ENCODE measurements at regions not wholly inside any gene's neighbourhood (a gene's known extent, or its start where the extent isn't known, plus 50 kb on each side); places are given as distances from the start of the nearest gene placed in this dataset.

GRCh38 chr4:132998585-132999230 lies 150.4 kb upstream of the PCDH10 start:
- H3K27me3 ChIP-seq (ENCODE audit: control insufficient read depth, insufficient read depth, low read length): no peaks in the 10 kb centered on the region
- POLR2A ChIA-PET: no interaction called here

GRCh38 chr4:133000012-133000411 lies 149.1 kb upstream of the PCDH10 start:
- no peak overlapping the region for H3K4me3 ChIP-seq (ENCODE audit: low read depth, low read length)
- no peak for DNase-seq (ENCODE audit: low read depth)
- ChIA-PET POLR2A (no interaction called here), CTCF (no interaction called here)
- TF ChIP-seq CTCF (IDR thresholded peaks at IDR 0.05; ENCODE audit: insufficient read depth, low read depth, low read length): no peak
- no peaks in the 10 kb centered on the region for H3K27me3 ChIP-seq (ENCODE audit: control insufficient read depth, insufficient read depth, low read length)
- H3K36me3 ChIP-seq (ENCODE audit: control insufficient read depth, insufficient read depth, low read length): no peaks in the 10 kb centered on the region

More at GRCh38 chr4:132998585-132999230, 150.4 kb upstream of the PCDH10 start:
- H3K36me3 ChIP-seq (ENCODE audit: control insufficient read depth, insufficient read depth, low read length): no peaks in the 10 kb centered on the region
- no peak overlapping the region for H3K4me3 ChIP-seq (ENCODE audit: low read depth, low read length)
- TF ChIP-seq CTCF (IDR thresholded peaks at IDR 0.05; ENCODE audit: insufficient read depth, low read depth, low read length): no peak
- DNase-seq (ENCODE audit: low read depth): no peak
- CTCF ChIA-PET: no interaction called here

GRCh38 chr4:133003169-133003568 lies 145.9 kb upstream of the PCDH10 start:
- no peak for TF ChIP-seq CTCF (IDR thresholded peaks at IDR 0.05; ENCODE audit: insufficient read depth, low read depth, low read length)
- no peak for DNase-seq (ENCODE audit: low read depth)
- Histone ChIP-seq H3K36me3 (ENCODE audit: control insufficient read depth, insufficient read depth, low read length) (no peaks in the 10 kb centered on the region), H3K27me3 (ENCODE audit: control insufficient read depth, insufficient read depth, low read length) (no peaks in the 10 kb centered on the region), H3K4me3 (ENCODE audit: low read depth, low read length) (no peak overlapping the region)
- ChIA-PET POLR2A (no interaction called here), CTCF (no interaction called here)

- H3K4me3 ChIP-seq (ENCODE audit: low read depth, low read length): no peak overlapping the region
- TF ChIP-seq CTCF (IDR thresholded peaks at IDR 0.05; ENCODE audit: insufficient read depth, low read depth, low read length): no peak
- DNase-seq (ENCODE audit: low read depth): no peak
- H3K36me3 ChIP-seq (ENCODE audit: control insufficient read depth, insufficient read depth, low read length): no peaks in the 10 kb centered on the region
- ChIA-PET POLR2A (no interaction called here), CTCF (no interaction called here)
- no peaks in the 10 kb centered on the region for H3K27me3 ChIP-seq (ENCODE audit: control insufficient read depth, insufficient read depth, low read length)
These were observed 134.5 kb upstream of the PCDH10 start for GRCh38 chr4:133014473-133015135.

- no peak overlapping the region for H3K4me3 ChIP-seq (ENCODE audit: low read depth, low read length)
- no peaks in the 10 kb centered on the region for H3K27me3 ChIP-seq (ENCODE audit: control insufficient read depth, insufficient read depth, low read length)
- ChIA-PET POLR2A (no interaction called here), CTCF (no interaction called here)
- no peaks in the 10 kb centered on the region for H3K36me3 ChIP-seq (ENCODE audit: control insufficient read depth, insufficient read depth, low read length)
- no peak for TF ChIP-seq CTCF (IDR thresholded peaks at IDR 0.05; ENCODE audit: insufficient read depth, low read depth, low read length)
- DNase-seq (ENCODE audit: low read depth): no peak
These were observed 103.8 kb upstream of the PCDH10 start for GRCh38 chr4:133045288-133045687.
